HG03060 (cell line): ENCODE measurements at regions not wholly inside any gene's neighbourhood (a gene's known extent, or its start where the extent isn't known, plus 50 kb on each side); places are given as distances from the start of the nearest gene placed in this dataset.

Source experiments
- ATAC-seq: cut with Tn5 transposase; IDR thresholded peaks from one replicate; pipeline ENCODE4 v1.9.1; 2021; ENCODE audit warnings: low read depth, moderate number of reproducible peaks; ENCODE audit not compliant: unreplicated experiment

- ATAC-seq: no peak
Measured at GRCh38 chr2:236973343-236973980, 112.2 kb upstream of the COPS8 start.

DNA sequence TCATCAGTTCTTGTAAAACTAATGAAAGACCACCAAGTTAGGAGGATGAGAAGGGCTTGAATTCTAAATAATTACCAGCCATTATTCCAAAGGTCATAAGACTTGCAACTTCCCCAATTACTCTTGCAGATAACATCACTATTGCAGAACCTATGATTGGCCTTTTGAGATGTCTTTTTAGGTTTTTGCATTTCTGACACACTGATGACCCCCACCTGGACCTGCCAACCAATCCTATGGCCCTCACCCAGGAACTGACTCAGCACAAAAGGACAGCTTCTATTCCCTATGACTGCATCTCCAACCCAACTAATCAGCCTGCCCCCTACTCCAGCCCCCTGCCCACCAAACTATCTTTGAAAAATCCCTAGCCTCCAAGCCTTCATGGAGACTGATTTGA is 111.5 kb upstream of the COPS8 start:
- ATAC-seq: no peak

GRCh38 chr2:236974752-236975151 is 110.9 kb upstream of the COPS8 start:
- ATAC-seq: no peak

DNA sequence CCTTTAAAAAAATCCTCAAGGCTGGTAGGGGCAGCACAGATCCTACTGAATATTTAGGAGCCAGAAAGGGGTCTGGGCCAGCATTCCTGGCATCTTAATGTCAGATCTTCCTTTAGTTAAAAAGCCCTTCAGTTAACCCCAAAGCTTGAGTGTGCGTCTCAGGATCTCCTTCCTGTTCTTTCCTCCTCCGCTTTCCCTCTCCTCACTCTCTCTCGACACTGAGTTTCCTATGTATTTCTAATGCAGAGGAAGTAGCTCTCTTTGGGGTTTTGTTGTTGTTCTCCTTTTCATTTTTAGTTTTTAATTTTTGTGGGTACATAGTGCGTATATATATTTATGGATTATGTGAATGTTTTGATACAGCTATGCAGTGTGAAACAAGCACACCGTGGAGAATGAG is 109.9 kb upstream of the COPS8 start:
- no peak for ATAC-seq

DNA sequence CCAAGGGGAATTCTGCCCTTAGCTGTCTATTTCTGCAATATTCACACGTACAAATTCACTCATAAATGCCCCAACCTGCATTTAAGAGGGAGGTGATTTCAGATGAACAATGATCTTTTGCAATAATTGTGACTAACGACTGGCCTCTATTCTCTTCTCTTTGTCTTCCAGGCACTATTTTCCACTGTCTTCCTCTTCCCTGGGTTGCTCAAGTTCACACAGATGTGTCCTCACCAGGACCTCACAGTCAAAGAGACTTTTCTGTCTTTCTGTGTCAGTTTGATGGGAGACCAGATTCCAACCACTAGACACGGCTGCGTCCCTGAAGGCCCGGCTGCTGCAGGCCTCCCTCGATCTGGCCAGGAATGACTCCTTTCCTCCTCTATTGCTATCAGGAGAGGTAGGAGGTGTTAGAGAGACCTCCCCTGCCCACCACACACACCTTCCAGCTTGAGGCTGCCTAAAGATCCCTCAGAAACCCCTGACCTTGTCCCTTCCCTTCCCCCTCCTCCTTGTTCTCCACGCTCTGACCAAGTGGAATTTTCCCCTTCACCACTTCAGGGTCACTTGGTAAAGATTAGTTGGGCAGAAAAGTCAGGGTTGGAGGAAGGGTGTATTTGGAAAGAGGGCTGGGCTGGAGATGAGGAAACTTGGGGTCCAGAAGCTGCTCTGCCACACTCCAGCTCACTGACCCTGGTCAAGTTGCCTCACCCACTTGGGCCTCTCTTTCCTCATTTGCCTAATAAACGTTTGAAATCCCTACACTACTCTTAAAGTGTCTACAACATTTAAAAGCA is 109.2 kb upstream of the COPS8 start:
- no peak for ATAC-seq

DNA sequence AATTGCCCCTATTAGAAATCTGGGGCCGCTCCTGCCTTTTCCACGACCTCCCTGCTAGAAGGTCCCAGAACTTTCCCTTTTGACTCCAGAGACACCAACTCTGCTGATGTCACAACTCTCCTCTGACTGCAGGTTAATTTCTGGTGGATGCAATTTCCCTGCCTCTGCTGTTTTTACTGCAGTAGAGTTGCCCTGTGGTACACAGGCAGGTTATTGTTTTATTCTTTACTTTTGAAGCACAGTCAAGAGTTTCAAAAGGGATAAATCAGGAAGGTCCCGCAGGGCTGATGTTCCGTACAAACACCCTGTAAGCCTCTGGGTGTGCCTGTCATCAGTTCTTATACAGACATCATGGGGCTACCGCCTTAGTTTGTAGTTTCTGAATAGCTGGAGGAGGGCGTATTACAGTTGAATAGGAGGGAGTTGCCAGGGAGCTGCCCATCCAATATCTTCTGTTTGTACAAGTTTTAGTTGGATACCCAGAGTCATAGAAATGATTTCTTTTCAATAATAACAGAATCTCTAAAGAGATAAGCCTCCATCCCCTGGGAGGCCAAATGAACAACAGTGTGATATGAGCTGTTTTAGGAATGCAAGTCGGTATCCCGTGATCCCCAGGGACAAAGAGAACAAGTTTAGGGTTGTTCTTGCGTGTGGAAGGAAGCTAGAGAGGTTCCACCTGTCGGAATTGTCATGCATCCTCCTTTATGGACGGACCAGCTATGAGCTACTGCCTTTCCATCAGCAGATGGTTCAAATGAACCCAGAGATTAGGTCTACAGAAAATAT is 108.4 kb upstream of the COPS8 start:
- ATAC-seq: no peak

- no peak for ATAC-seq
Measured at GRCh38 chr2:236977852-236978398, 107.8 kb upstream of the COPS8 start.

- no peak for ATAC-seq
Measured at GRCh38 chr2:236979664-236980063, 106.0 kb upstream of the COPS8 start.

DNA sequence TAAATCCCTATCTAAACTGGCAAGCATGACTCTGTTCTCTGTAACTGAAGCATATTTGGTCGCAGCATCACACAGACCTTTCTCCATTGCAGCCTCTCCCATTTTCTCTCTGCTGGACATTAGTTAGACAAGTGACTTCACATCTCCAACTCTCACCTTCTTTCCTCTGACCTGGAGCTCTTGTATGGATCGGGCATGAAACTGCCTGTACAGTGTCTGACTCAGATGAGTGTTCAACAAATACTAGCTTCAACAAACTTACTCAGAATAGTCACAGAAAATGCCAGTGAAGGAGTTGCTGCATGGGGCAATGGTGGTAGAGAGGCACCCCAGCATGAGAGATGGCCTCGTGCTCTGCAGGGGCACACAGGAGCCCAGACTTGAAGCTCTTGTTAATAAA is 104.7 kb upstream of the COPS8 start:
- ATAC-seq: no peak

GRCh38 chr2:236981701-236982485 is 103.8 kb upstream of the COPS8 start:
- ATAC-seq: no peak

DNA sequence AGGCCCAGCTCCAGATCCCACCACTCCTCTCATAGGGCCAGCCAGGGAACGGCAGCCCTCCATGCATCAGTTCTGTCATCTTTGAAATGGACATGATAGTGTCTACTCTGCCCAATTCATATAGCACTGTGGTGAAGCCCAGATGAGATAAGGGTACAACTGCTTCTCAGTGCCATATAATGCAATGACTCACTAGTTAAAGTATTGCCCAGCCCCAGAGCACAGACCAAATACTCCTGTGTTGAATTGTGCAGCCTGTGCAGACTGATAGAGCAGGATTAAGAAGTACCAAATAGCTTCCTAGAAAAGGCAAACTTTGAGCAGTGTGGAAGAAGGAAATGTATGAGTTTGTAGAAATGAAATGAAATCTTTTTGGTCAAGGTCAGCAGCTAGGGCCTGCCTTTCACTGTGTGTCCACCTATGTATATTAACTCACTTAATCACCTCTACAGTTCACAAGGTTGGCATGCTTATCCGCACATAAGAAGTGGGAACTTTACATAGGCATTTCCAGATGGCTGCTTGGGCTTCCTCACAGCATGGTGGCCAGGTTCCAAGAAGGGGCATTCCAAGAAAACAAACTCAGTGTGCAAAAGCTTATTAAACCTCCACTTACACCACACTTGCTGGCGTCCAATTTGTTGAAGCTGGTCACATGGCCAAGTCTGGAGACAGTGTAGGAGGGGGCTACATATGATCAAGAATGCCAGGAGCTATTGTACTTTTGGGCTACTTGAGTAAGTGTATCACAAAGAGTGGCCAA is 102.8 kb upstream of the COPS8 start:
- no peak for ATAC-seq

- ATAC-seq: no peak
Measured at GRCh38 chr2:236984046-236984445, 101.6 kb upstream of the COPS8 start.

- ATAC-seq: no peak
Measured at GRCh38 chr2:236985761-236986339, 99.8 kb upstream of the COPS8 start.

DNA sequence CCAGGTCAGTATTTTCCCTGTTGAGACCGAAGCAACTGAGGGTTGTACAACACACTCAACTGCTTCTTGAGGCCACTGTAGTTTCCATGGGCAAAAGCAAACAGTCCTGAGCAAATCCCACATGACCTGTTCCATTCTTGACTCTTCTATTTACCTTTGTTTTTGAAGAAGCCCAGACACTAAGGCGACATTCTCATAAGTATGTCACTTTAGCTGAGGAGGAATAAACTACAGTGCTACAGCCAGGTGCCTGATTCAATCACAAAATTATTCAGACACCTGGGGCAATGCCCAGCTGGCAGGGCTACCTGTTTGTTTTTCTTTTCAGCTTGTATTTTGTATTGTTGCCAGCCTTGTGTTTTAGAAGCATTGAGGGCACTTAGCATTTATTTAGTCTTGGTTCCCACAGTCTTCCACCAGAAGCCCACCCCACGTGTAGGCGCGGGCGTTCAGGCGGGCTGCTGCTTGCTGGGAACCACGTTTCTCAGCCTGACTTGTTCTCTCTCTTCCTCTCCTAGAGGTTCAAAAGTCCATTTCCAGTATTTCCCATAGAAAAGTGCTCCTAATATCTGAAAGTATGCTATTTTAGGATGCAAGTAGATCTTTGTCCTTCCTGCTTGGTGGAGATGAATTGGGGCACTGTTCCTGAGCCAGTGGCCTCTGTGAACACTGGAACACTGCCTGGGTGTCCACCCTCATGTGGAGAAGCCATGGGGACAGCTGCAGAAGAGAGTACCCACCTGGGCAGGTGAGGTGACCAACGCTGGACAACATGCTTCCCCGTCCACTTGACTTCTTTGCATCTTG is 99.0 kb upstream of the COPS8 start:
- no peak for ATAC-seq

GRCh38 chr2:236988216-236988615 is 97.5 kb upstream of the COPS8 start:
- ATAC-seq: no peak

- no peak for ATAC-seq
Measured at GRCh38 chr2:236988690-236989624, 96.7 kb upstream of the COPS8 start.

GRCh38 chr2:236990552-236990951 is 95.1 kb upstream of the COPS8 start:
- no peak for ATAC-seq
